ENCODE measurements at regions not wholly inside any gene's neighbourhood (a gene's known extent, or its start where the extent isn't known, plus 50 kb on each side); places are given as distances from the start of the nearest gene placed in this dataset.

DNA sequence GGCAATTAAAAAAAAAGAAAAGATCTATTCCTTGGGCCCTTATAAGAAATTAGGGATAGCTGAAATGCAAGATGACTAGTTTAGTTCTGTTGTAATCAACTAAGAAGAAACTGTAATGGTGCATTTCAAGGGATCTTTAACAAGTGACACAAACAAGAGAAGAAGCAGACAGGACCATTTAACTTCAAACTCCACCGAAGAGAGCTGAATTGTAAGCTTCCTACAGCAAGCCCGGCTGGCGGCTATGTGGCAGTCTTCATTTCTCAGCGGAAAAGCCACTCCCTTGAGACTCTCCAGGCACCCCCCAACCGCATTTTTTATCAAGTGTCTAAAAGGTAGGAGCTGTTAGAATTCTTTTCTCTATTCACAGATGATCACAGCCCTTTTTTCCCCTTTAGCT, 305.2 kb upstream of the ZNF507 start:
- no peak overlapping the region for H3K27ac ChIP-seq (ENCODE audit: low read depth, low read length)
- TF ChIP-seq, protein P1, sequence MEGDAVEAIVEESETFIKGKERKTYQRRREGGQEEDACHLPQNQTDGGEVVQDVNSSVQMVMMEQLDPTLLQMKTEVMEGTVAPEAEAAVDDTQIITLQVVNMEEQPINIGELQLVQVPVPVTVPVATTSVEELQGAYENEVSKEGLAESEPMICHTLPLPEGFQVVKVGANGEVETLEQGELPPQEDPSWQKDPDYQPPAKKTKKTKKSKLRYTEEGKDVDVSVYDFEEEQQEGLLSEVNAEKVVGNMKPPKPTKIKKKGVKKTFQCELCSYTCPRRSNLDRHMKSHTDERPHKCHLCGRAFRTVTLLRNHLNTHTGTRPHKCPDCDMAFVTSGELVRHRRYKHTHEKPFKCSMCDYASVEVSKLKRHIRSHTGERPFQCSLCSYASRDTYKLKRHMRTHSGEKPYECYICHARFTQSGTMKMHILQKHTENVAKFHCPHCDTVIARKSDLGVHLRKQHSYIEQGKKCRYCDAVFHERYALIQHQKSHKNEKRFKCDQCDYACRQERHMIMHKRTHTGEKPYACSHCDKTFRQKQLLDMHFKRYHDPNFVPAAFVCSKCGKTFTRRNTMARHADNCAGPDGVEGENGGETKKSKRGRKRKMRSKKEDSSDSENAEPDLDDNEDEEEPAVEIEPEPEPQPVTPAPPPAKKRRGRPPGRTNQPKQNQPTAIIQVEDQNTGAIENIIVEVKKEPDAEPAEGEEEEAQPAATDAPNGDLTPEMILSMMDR (IDR thresholded peaks at IDR 0.05; ENCODE audit: extremely low read depth, low read depth, low read length), result no peak
- no peak overlapping the region for H3K4me3 ChIP-seq (ENCODE audit: insufficient read depth, low read length)
- no peak overlapping the region for H2AFZ ChIP-seq (ENCODE audit: low read length)
- no peaks in the 10 kb centered on the region for H3K27me3 ChIP-seq (ENCODE audit: insufficient read depth, low read length)
- H3K79me2 ChIP-seq (ENCODE audit: insufficient read depth, low read length), result no peaks in the 10 kb centered on the region
- no peaks in the 10 kb centered on the region for H3K9me3 ChIP-seq (ENCODE audit: low read depth, low read length)
- H3K4me2 ChIP-seq (ENCODE audit: insufficient read depth, low read length), result no peak overlapping the region
- peaks cover 3% of the 10 kb centered on the region for H3K4me1 ChIP-seq (ENCODE audit: insufficient read depth, low read length)
- H3K36me3 ChIP-seq (ENCODE audit: insufficient read depth, low read length), result no peaks in the 10 kb centered on the region
- no peak for DNase-seq (ENCODE audit: insufficient read length, low spot score, missing footprints)
- no peaks in the 10 kb centered on the region for H4K20me1 ChIP-seq (ENCODE audit: insufficient read depth, low read length)

GRCh38 chr19:32041681-32042292, 303.6 kb upstream of the ZNF507 start:
- H3K4me3 ChIP-seq (ENCODE audit: insufficient read depth, low read length), result peak overlapping the region; percentile 38
- no peaks in the 10 kb centered on the region for H3K27me3 ChIP-seq (ENCODE audit: insufficient read depth, low read length)

DNA sequence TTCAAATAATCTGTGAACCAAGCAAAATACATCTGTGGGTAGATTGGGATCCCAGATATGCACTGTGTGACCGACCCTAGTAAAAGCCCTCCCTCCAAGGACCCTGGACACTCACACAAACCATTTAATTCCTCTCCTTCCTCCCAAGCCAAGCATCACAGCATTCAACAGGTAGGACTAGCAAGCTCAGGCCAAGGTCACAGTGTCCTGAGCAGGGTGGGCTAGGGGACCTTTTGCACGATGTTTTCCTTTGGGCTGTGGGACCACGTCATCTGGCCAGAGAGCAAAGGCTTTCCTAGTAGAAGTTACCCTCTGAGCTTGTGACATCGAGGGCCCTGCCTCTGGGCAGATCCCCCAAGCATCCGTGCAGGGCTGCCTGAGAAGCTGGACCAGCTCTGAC, 297.6 kb upstream of the ZNF507 start:
- TF ChIP-seq, protein P1 (IDR thresholded peaks at IDR 0.05; ENCODE audit: extremely low read depth, low read depth, low read length), result no peak
- Histone ChIP-seq H3K9me3 (ENCODE audit: low read depth, low read length) (no peaks in the 10 kb centered on the region), H3K79me2 (ENCODE audit: insufficient read depth, low read length) (no peaks in the 10 kb centered on the region), H3K4me3 (ENCODE audit: insufficient read depth, low read length) (no peak overlapping the region), H4K20me1 (ENCODE audit: insufficient read depth, low read length) (no peaks in the 10 kb centered on the region), H3K4me1 (ENCODE audit: insufficient read depth, low read length) (no peaks in the 10 kb centered on the region), H3K4me2 (ENCODE audit: insufficient read depth, low read length) (no peak overlapping the region), H3K27ac (ENCODE audit: low read depth, low read length) (no peak overlapping the region), H2AFZ (ENCODE audit: low read length) (no peak overlapping the region), H3K27me3 (ENCODE audit: insufficient read depth, low read length) (no peaks in the 10 kb centered on the region), H3K36me3 (ENCODE audit: insufficient read depth, low read length) (no peaks in the 10 kb centered on the region)
- no peak for DNase-seq (ENCODE audit: insufficient read length, low spot score, missing footprints)

More at GRCh38 chr19:32041681-32042292, 303.6 kb upstream of the ZNF507 start:
- TF ChIP-seq, protein P1 (IDR thresholded peaks at IDR 0.05; ENCODE audit: extremely low read depth, low read depth, low read length), result peak; percentile 77
- Histone ChIP-seq H3K4me2 (ENCODE audit: insufficient read depth, low read length) (peak overlapping the region; percentile 60), H3K27ac (ENCODE audit: low read depth, low read length) (no peak overlapping the region), H3K4me1 (ENCODE audit: insufficient read depth, low read length) (peaks cover 3% of the 10 kb centered on the region), H4K20me1 (ENCODE audit: insufficient read depth, low read length) (no peaks in the 10 kb centered on the region), H3K79me2 (ENCODE audit: insufficient read depth, low read length) (no peaks in the 10 kb centered on the region), H3K9me3 (ENCODE audit: low read depth, low read length) (no peaks in the 10 kb centered on the region), H2AFZ (ENCODE audit: low read length) (no peak overlapping the region), H3K36me3 (ENCODE audit: insufficient read depth, low read length) (no peaks in the 10 kb centered on the region)
- DNase-seq (ENCODE audit: insufficient read length, low spot score, missing footprints), result no peak

- Histone ChIP-seq H3K36me3 (ENCODE audit: insufficient read depth, low read length) (no peaks in the 10 kb centered on the region), H3K27ac (ENCODE audit: low read depth, low read length) (no peak overlapping the region), H3K27me3 (ENCODE audit: insufficient read depth, low read length) (no peaks in the 10 kb centered on the region), H3K4me2 (ENCODE audit: insufficient read depth, low read length) (no peak overlapping the region), H3K9me3 (ENCODE audit: low read depth, low read length) (no peaks in the 10 kb centered on the region), H2AFZ (ENCODE audit: low read length) (no peak overlapping the region), H3K4me3 (ENCODE audit: insufficient read depth, low read length) (no peak overlapping the region), H4K20me1 (ENCODE audit: insufficient read depth, low read length) (no peaks in the 10 kb centered on the region), H3K79me2 (ENCODE audit: insufficient read depth, low read length) (no peaks in the 10 kb centered on the region), H3K4me1 (ENCODE audit: insufficient read depth, low read length) (no peaks in the 10 kb centered on the region)
- TF ChIP-seq, protein P1 (IDR thresholded peaks at IDR 0.05; ENCODE audit: extremely low read depth, low read depth, low read length), result no peak
- no peak for DNase-seq (ENCODE audit: insufficient read length, low spot score, missing footprints)
Observed at GRCh38 chr19:32053376-32053775, 292.0 kb upstream of the ZNF507 start.

Measured in osteoblast (primary cell).